Choroid plexus epithelial cell (primary cell): ENCODE measurements at regions not wholly inside any gene's neighbourhood (a gene's known extent, or its start where the extent isn't known, plus 50 kb on each side); places are given as distances from the start of the nearest gene placed in this dataset.
"Not testable (repeated sequence)": the region's sequence is repeated elsewhere in the genome, so short reads cannot be mapped to it uniquely, and the experiment has no call there.

Source experiments
- DNase-seq: peaks from one replicate; pipeline ENCODE4 v3.0.0-alpha.2; 2010; ENCODE audit warnings: low read depth
- H3K4me3 ChIP-seq: 2 replicates; pipeline ENCODE4 v1.5.1; 2011; ENCODE audit warnings: low read depth, mild to moderate bottlenecking, control low read depth, low read length, moderate library complexity
- TF ChIP-seq, protein P1 (sequence below): conservative IDR thresholded peaks from 2 replicates; pipeline ENCODE4 v1.5.1; 2011; ENCODE audit warnings: low read depth, mild to moderate bottlenecking, control low read depth, inconsistent platforms, low read length, moderate library complexity

DNA sequence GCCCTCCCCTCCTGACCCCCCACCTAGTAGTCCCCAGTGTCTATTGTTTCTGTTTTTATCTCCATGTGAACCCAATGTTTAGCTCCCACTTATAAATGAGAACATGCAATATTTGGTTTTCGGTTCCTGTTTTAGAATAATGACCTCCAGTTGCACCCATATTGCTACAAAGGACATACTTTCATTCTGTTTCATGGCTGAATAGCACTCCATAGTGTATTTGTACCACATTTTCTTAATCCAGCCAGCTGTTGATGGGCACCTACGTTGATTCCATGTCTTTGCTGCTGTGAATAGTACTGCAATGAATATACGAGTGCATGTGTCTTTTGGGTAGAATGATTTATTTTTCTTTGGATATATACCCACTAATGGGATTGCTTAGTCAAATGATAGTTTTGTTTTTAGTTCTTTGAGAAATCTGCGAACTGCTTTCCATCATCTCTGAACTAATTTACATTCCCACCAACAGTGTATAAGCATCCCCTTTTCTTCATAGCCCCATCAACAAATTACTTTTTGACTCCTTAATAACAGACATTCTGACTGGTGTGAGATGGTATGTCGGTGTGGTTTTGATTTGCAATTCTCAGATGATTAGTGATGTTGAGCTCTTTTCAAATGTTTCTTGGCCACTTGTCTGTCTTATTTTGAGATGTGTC is 128.4 kb upstream of the PHYHIPL start:
- TF ChIP-seq, protein P1, sequence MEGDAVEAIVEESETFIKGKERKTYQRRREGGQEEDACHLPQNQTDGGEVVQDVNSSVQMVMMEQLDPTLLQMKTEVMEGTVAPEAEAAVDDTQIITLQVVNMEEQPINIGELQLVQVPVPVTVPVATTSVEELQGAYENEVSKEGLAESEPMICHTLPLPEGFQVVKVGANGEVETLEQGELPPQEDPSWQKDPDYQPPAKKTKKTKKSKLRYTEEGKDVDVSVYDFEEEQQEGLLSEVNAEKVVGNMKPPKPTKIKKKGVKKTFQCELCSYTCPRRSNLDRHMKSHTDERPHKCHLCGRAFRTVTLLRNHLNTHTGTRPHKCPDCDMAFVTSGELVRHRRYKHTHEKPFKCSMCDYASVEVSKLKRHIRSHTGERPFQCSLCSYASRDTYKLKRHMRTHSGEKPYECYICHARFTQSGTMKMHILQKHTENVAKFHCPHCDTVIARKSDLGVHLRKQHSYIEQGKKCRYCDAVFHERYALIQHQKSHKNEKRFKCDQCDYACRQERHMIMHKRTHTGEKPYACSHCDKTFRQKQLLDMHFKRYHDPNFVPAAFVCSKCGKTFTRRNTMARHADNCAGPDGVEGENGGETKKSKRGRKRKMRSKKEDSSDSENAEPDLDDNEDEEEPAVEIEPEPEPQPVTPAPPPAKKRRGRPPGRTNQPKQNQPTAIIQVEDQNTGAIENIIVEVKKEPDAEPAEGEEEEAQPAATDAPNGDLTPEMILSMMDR = no peak
- no peak for DNase-seq
- H3K4me3 ChIP-seq = no peak overlapping the region

DNA sequence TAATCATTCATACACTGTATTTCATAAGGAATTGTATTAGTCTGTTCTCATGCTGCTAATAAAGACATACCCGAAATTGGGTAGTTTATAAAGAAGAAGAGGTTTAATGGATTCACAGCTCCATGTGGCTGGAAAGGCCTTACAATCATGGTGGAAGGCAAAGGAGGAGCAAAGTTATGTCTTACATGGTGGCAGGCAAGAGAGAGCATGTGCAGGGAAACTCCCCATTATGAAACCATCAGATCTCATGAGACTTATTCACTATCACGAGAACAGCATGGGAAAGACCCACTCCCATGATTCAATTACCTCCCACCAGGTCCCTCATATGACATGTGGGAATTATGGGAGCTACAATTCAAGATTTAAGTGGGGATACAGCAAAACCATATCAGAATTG is 122.9 kb upstream of the PHYHIPL start:
- not testable (repeated sequence) for H3K4me3 ChIP-seq, DNase-seq

DNA sequence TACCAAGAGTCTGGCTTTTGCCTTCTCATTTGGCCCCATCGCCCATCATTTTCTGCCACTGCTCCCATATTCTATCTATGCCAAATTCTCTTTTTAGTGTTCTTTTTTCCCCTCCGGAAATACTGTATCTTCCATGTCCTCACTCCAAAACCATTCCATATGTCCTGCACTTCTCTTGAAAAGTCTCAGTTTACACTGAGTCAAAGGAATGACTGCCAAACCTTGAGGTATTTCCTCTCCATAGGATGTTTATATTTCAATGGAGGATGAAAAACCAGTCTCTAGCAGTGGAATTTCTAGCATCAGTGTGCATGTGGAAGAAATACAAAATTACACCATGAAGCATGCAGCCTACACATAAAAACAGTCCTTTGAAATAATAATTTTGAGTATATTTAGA is 121.4 kb upstream of the PHYHIPL start:
- DNase-seq = no peak
- H3K4me3 ChIP-seq = no peak overlapping the region
- TF ChIP-seq, protein P1 = no peak

DNA sequence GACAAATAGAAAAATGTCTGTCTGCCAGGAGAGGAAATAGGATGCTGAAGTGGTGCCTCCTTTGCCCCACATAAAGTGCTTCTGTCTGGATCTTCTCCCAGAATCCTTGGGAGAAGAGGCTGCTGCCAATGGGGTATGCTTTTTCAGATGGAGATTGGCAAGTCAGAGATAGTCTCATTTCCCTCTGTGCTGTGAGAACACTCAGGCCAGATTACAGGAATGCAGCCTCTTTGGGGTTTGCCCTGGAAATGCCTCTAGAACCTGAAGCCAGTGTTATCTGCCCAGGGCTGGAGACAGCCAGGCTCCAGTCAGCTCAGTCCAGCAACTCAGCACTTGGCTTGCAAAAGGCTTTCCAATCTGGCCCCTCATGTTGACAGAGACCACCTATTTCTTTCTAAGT is 119.1 kb upstream of the PHYHIPL start:
- TF ChIP-seq, protein P1 = no peak
- H3K4me3 ChIP-seq = no peak overlapping the region
- DNase-seq = peak; percentile 8

DNA sequence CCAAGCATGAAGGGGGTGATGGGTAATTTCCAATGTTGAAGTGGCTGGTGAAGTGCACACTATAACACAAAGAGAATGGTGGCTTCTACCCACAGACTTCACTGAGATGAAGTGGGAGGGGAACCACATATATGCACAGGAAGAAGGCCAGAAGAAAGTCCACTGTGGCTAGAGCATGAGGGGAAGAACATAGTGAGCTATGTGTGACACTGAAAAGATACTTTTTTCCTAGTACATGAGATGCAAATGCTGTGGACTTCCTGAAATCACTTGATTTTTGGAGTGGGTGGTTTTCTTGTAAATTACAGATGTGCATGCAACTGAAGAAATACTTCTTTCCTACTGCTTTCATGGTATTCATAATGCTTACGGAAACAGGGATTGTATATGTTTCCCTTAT is 115.6 kb upstream of the PHYHIPL start:
- no peak for DNase-seq

DNA sequence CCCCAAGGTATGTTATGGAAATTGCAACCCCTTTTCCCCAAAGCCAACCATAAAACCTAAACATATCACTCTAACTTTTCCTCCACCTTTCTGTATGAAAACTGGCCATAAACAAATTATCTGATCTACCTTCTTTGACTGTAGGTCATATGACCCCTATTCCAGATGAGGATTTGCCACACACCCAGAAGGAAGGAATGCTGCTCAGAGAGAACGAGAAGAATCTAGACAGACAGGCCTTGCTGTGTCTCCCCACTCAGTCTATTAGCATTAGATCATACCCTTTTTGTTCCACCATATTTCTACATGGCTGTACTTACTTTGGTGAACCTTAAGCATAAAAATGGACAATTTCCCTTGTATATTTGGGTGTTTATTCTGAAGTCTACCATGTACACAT is 113.0 kb upstream of the PHYHIPL start:
- DNase-seq = no peak
- no peak overlapping the region for H3K4me3 ChIP-seq
- TF ChIP-seq, protein P1 = no peak

More for the DNA sequence above, 115.6 kb upstream of the PHYHIPL start:
- no peak overlapping the region for H3K4me3 ChIP-seq
- TF ChIP-seq, protein P1 = no peak

DNA sequence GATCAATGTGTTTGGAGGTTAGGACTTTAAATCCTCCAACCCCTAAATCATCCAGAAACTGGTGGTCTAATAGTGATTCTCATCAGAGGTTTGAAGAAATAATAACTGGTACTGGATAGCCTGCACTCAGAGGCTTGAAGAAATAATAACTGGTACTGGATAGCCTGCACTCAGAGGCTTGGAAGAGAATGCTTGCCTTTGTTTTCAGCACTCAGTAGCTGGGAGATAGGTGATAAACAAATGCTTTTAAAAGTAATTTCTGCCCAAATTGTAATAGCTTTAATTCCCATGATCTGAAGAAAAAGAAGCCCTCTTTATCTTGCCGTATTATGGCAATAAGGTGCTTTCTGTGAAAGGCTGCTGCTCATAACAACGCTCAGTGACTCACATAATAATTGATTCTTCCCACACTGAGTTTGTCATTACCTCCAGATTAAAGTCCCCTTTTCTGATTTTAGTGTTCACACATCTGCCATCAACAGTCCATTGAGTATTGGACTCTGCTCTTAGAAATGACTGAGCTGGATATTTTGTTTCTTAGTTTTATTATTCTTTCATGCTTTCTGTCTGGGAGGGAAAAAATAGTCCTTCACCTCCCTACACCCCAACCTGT is 112.3 kb upstream of the PHYHIPL start:
- DNase-seq = no peak
- TF ChIP-seq, protein P1 = no peak
- no peak overlapping the region for H3K4me3 ChIP-seq
